ENCODE measurements at regions not wholly inside any gene's neighbourhood (a gene's known extent, or its start where the extent isn't known, plus 50 kb on each side); places are given as distances from the start of the nearest gene placed in this dataset.

DNA sequence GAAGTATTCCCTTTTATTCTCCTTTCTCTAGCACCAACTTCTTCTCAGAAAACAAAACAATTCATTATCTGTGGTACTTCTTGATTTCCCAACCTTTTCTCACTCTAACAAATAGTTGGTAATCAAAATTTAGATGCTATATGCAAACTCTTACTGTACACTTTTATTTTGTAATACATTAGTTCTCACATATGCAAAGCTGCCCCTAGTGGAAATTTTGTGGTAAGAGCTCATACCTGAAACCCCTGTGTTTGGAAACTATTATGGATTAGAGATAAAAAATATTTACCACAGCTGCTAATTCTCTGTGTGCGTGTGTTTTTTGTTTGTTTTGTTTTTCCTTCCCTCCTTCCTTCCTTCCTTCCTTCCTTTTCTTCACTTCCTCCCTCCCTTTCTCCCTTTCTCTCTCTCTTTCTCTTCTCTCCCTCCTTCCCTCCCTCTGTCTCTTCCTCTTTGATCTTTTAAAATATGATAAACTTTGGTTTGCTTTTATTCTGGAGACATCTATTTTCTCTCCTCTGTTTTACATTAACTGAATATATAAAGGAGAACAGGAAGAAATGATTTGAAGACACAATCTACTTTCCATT lies 537.4 kb downstream of the SLITRK6 start:
- no peaks in the 10 kb centered on the region for H3K27me3 Mint-ChIP-seq (ENCODE audit: low read depth)
- no peak overlapping the region for H3K27ac Mint-ChIP-seq
- H3K36me3 Mint-ChIP-seq (ENCODE audit: insufficient read depth in 2 of 2) = no peaks in the 10 kb centered on the region
- ATAC-seq (replicated peaks in 1 of 2) (no peak), DNase-seq (no peak)
- no peak overlapping the region for H3K4me3 Mint-ChIP-seq
- peaks cover 3 to 10% of the 10 kb centered on the region in 2 donors for H3K9me3 Mint-ChIP-seq
- H3K4me1 Mint-ChIP-seq (ENCODE audit: low read depth) = no peaks in the 10 kb centered on the region

DNA sequence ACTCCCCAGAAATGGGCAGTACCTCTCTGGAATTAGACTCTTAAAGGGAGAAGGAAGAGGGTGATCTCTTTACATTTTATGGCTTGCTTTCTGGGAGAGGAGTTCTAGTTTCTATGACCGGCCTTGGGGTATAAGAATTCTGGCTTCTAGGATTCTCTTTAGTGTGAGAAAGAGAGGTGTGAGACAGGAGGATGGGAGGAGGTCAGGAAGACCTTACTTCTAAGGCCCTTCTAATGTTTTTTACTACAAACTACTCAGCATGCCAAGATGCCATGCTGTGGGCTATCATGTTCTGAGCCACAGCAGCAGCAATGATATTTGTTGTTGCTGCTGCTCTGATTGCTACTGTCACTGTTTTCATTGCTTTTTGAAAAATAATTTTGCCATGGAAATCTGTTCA lies 538.3 kb downstream of the SLITRK6 start:
- ATAC-seq (replicated peaks in 1 of 2) (no peak), DNase-seq (no peak)
- peaks cover 3 to 7% of the 10 kb centered on the region in 2 donors for H3K9me3 Mint-ChIP-seq
- no peak overlapping the region for H3K27ac Mint-ChIP-seq
- H3K27me3 Mint-ChIP-seq (ENCODE audit: low read depth) = no peaks in the 10 kb centered on the region
- H3K36me3 Mint-ChIP-seq (ENCODE audit: insufficient read depth in 2 of 2) = no peaks in the 10 kb centered on the region
- H3K4me1 Mint-ChIP-seq (ENCODE audit: low read depth) = no peaks in the 10 kb centered on the region
- no peak overlapping the region for H3K4me3 Mint-ChIP-seq

DNA sequence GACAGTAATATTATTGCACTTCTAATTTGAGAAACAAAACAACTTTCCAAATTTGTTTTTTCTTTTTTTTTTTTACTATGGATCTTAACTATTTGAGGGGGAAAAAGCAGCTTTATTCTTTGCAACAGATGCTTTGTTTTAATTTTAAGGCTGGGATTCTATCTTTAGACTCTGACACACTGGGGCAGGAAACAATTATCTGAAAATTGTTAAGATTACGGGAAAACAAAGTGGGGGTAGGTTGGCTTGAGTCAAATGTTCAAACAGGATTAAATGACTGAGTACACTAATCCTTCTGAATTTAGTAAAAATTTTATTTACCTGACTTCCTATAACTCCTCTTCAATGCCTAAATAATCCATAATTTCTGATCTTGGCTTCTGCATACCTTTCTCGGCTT lies 543.2 kb downstream of the SLITRK6 start:
- Mint-ChIP-seq H3K4me1 (ENCODE audit: low read depth) (no peaks in the 10 kb centered on the region), H3K27me3 (ENCODE audit: low read depth) (no peaks in the 10 kb centered on the region), H3K27ac (no peak overlapping the region), H3K9me3 (peaks cover 3% of the 10 kb centered on the region in 2 donors), H3K4me3 (no peak overlapping the region), H3K36me3 (ENCODE audit: insufficient read depth in 2 of 2) (no peaks in the 10 kb centered on the region)
- ATAC-seq (replicated peaks in 1 of 2) = no peak
- no peak for DNase-seq

DNA sequence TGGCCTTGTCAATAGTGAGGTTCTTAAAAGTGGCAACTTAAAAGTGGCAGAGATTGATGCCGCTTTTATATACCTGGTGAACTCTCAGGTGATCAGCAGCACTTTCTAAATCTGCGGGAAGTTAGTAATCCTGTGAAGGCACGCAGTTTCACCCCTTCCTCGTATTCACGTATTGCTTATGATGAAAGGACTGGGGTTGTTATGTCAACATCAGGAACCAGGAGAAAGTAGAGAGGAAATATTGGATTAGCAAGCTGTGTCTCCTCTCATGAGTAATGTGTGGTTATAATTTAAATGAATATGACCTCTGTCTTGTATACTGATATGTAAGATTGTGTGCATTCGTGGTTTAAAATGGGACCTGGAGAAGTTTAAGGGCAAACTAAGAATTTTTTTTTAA lies 544.6 kb downstream of the SLITRK6 start:
- no peak for ATAC-seq (replicated peaks in 1 of 2)
- no peaks in the 10 kb centered on the region for H3K4me1 Mint-ChIP-seq (ENCODE audit: low read depth)

DNA sequence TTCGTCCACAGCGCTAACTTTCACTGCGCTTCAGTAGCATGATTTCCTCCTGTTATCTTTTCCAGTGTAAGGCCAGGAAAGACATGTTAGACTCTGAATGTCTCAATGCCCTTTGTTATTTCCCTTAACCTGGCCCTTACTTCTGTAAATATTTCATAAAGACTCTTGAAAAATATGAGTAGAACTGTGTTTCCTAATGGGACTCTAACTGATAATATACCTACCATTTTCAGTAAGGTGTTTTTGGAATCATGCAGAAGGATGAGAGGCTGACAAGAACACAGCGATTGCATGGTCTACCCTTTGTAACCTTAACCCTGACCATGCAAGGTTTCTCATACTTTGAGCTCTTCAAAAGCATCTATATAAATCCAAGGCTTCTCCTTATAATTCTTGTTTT lies 550.1 kb downstream of the SLITRK6 start:
- Mint-ChIP-seq H3K4me3 (no peak overlapping the region), H3K36me3 (ENCODE audit: insufficient read depth in 2 of 2) (no peaks in the 10 kb centered on the region), H3K27ac (no peak overlapping the region), H3K27me3 (ENCODE audit: low read depth) (no peaks in the 10 kb centered on the region), H3K9me3 (peaks cover 3 to 4% of the 10 kb centered on the region in 2 donors), H3K4me1 (ENCODE audit: low read depth) (no peaks in the 10 kb centered on the region)
- DNase-seq (no peak), ATAC-seq (replicated peaks in 1 of 2) (no peak)

More for the DNA sequence above, 544.6 kb downstream of the SLITRK6 start:
- Mint-ChIP-seq H3K4me3 (no peak overlapping the region), H3K36me3 (ENCODE audit: insufficient read depth in 2 of 2) (no peaks in the 10 kb centered on the region), H3K27me3 (ENCODE audit: low read depth) (no peaks in the 10 kb centered on the region), H3K9me3 (peaks cover 3% of the 10 kb centered on the region in 2 donors), H3K27ac (no peak overlapping the region)
- DNase-seq = no peak

DNA sequence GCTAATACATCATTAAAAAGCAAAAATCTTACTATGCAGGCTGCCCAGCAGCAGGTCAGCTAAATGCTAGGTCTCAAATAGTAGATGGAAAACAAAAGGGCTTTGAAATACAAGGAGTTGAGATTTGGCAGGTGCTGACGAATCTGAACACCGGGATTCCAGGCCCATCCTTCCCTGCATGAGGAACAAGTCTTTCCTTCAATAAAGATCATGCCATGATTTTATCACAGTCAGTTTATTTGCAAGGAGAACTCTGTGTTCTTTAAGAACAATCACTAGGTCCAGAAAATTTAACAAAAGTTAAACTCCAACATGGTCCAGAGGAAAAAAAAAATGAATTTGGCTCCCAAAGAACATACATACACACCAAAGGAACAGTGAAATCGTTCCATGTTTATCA lies 551.4 kb downstream of the SLITRK6 start:
- no peak for ATAC-seq (replicated peaks in 1 of 2)
- H3K36me3 Mint-ChIP-seq (ENCODE audit: insufficient read depth in 2 of 2) = no peaks in the 10 kb centered on the region
- no peak overlapping the region for H3K4me3 Mint-ChIP-seq
- no peaks in the 10 kb centered on the region for H3K27me3 Mint-ChIP-seq (ENCODE audit: low read depth)
- H3K27ac Mint-ChIP-seq = no peak overlapping the region
- no peak for DNase-seq
- H3K9me3 Mint-ChIP-seq = peaks cover 5% of the 10 kb centered on the region in 2 donors
- no peaks in the 10 kb centered on the region for H3K4me1 Mint-ChIP-seq (ENCODE audit: low read depth)

DNA sequence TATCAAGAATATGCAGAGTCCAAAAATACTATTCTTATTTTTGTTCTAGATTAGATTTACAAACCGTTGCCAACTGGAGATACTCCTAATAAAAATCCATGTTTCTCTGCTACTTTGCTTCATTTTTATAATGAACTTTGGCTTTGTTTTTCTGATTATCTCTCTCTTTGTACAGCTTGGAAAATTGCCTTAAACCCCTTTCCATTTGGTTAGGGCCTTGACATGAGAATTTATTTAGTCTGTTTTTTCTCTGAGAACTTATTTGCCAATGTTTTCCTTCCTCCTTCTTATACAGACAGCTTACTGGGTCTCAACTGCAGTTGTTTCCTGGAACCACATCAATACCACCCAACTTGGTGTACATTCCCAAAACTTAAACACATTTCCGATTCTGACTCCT lies 555.4 kb downstream of the SLITRK6 start:
- Mint-ChIP-seq H3K4me1 (ENCODE audit: low read depth) (no peaks in the 10 kb centered on the region), H3K36me3 (ENCODE audit: insufficient read depth in 2 of 2) (no peaks in the 10 kb centered on the region), H3K9me3 (peaks cover 3% of the 10 kb centered on the region in 2 donors), H3K27ac (no peak overlapping the region), H3K27me3 (ENCODE audit: low read depth) (no peaks in the 10 kb centered on the region), H3K4me3 (no peak overlapping the region)
- DNase-seq (no peak), ATAC-seq (replicated peaks in 1 of 2) (no peak)

DNA sequence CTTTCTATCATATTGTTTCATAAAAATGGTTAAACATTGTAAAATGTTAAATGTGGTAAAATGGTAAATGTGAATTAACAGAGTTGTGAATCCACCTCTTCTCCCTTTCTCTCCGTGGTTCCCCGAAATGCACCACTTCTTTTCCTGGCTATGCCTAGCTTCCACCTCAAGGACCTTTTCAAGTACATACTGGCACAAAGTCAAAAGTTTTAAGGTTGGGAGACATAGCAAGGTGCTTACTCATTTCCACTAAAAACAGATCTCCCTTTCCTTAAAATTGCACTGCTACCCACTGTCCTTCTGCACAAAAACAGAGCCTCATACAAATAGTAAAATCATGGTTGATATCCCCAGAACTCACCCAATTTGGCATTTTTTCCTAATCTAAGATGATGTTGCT lies 558.2 kb downstream of the SLITRK6 start:
- Mint-ChIP-seq H3K4me1 (ENCODE audit: low read depth) (no peaks in the 10 kb centered on the region), H3K9me3 (peaks cover 1 to 2% of the 10 kb centered on the region in 2 donors), H3K27ac (no peak overlapping the region), H3K4me3 (no peak overlapping the region), H3K27me3 (ENCODE audit: low read depth) (no peaks in the 10 kb centered on the region), H3K36me3 (ENCODE audit: insufficient read depth in 2 of 2) (no peaks in the 10 kb centered on the region)
- no peak for DNase-seq
- no peak for ATAC-seq (replicated peaks in 1 of 2)

DNA sequence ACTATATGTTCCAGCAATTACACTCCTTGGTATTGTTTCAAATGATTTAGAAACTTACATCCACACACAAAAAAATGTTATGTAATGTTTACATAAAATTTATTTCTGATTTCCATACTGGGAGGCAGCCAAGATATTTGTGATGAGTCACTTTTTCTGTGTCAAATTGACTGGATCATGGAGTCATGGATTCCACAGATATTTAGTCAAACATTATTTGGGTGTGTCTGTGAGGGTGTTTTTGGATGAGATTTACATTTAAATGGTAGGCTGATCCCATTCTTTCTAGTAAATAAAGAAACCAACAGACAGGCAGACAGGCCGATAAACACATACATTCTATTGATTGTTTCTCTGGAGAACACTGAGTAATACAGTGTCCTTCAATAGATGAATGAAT lies 562.8 kb downstream of the SLITRK6 start:
- Mint-ChIP-seq H3K4me1 (ENCODE audit: low read depth) (no peaks in the 10 kb centered on the region), H3K36me3 (ENCODE audit: insufficient read depth in 2 of 2) (no peaks in the 10 kb centered on the region), H3K27ac (no peak overlapping the region), H3K4me3 (no peak overlapping the region), H3K27me3 (ENCODE audit: low read depth) (no peaks in the 10 kb centered on the region), H3K9me3 (no peaks in the 10 kb centered on the region)
- DNase-seq (no peak), ATAC-seq (replicated peaks in 1 of 2) (no peak)

DNA sequence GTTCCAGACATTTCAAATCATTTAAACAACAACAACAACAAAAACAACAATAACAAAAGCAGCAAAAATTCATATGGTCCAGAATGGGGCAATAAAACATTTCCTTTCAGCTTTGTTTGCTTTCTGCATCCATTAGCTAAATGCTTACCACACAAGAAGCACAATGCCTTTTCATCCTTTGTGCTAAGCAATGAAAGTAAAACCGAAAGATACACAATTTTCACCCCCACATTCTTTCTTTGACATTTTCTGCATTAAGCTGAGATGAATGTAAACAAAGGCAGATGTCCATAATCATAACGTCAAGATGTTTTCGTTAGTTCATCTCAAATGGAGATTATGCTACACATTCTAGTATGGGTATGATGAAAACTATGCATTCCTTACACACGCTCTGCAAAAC lies 568.5 kb downstream of the SLITRK6 start:
- no peaks in the 10 kb centered on the region for H3K27me3 Mint-ChIP-seq (ENCODE audit: low read depth)
- H3K27ac Mint-ChIP-seq = no peak overlapping the region
- H3K36me3 Mint-ChIP-seq (ENCODE audit: insufficient read depth in 2 of 2) = no peaks in the 10 kb centered on the region
- DNase-seq = no peak
- H3K4me1 Mint-ChIP-seq (ENCODE audit: low read depth) = no peaks in the 10 kb centered on the region
- ATAC-seq (replicated peaks in 1 of 2) = no peak
- peaks cover 0 to 1% of the 10 kb centered on the region in 2 donors for H3K9me3 Mint-ChIP-seq
- H3K4me3 Mint-ChIP-seq = no peak overlapping the region

DNA sequence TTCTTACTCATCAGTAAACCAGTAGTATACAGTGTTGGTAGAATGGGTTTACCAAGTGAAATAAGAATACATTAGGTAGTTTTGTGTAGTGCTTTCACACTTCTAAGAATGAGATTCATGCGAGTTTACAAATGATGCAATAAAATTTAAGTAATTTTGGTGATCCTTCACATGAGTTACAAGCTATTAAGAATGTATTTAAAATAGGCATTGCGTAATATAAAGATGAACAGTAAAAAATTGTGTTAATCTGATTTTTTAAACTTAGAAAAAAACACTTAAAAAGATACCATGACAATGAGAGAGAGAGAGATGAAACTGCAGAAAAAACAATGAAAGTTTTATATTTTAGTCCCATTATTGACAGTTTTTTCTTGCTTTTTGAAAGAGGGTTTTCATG lies 570.5 kb downstream of the SLITRK6 start:
- Mint-ChIP-seq H3K9me3 (peaks cover 0 to 1% of the 10 kb centered on the region in 2 donors), H3K36me3 (ENCODE audit: insufficient read depth in 2 of 2) (no peaks in the 10 kb centered on the region), H3K27me3 (ENCODE audit: low read depth) (no peaks in the 10 kb centered on the region), H3K4me3 (no peak overlapping the region), H3K4me1 (ENCODE audit: low read depth) (no peaks in the 10 kb centered on the region), H3K27ac (no peak overlapping the region)
- DNase-seq = no peak
- no peak for ATAC-seq (replicated peaks in 1 of 2)

DNA sequence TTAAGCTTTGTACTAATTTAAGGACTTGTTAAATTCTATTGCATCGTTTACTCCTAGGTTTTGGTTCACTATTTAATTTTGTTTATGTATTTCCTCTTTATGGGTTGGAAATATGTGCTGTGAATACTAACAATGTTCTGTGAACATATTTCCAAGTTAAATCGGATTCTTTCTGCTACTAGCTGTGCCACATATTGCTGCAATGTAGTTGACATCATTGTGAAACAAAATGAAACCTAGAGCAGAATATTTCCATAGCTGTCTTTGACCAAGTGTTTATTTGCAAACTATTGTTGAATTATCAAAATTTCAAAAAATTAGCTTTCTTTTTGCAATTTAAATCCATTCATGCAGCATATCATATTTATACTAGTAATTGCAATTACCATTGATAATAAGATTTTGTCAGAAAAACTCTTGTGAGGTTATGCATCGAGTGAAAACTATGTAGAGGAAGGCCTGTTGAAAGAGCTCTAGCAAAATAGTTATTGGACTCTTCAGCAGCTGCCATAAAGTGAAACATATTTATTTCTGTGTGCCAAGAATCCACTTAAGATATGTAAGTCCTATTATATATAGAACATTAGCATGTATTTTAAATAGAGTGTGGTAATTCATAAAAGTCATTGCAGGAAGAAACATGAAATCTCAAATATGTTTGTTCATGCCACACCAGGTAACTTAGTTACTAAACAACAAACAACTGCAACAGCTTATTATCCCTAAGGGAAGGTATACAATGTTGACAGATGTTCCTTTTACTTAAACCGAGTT lies 575.1 kb downstream of the SLITRK6 start:
- no peak overlapping the region for H3K4me3 Mint-ChIP-seq
- H3K36me3 Mint-ChIP-seq (ENCODE audit: insufficient read depth in 2 of 2) = no peaks in the 10 kb centered on the region
- H3K27me3 Mint-ChIP-seq (ENCODE audit: low read depth) = no peaks in the 10 kb centered on the region
- ATAC-seq (replicated peaks in 1 of 2) = no peak
- H3K9me3 Mint-ChIP-seq = peaks cover 1 to 5% of the 10 kb centered on the region in 2 donors
- DNase-seq = no peak
- H3K27ac Mint-ChIP-seq = no peak overlapping the region
- H3K4me1 Mint-ChIP-seq (ENCODE audit: low read depth) = no peaks in the 10 kb centered on the region

DNA sequence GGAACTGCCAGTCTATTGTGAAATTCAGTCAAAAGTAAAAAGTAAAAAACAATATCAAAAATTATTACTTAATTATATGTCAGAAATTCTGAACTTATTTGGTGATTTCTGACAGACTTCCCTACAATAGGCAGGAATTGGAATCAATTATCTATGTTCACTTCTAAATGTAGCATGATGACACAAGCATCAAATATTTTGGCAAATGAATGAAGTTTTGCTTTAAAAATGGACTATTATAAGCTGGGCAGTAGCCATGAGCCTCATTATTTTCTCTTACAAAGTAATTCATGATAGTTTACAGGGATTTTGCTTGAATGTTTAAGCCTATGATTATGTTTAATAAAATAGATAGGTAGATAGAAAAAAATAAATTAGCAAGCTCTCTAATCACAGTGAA lies 582.6 kb downstream of the SLITRK6 start:
- no peaks in the 10 kb centered on the region for H3K36me3 Mint-ChIP-seq (ENCODE audit: insufficient read depth in 2 of 2)
- no peaks in the 10 kb centered on the region for H3K27me3 Mint-ChIP-seq (ENCODE audit: low read depth)
- DNase-seq = no peak

DNA sequence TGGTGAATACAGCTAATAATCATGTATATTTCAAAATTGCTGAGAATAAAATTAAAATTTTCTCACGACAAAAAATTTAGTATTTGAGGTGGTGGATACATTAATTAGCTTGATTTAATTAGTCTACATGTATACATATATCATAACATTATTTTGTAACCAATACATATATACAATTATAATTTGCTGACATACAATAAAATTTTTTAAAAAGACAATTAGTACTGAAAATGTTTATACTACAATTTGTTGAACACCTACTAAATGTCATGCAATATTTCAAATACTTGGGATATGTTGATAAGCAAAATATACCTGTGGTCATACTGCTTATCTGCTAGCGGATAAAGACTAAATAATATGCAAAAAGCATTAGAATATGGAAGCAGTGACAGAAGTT lies 586.5 kb downstream of the SLITRK6 start:
- no peaks in the 10 kb centered on the region for H3K27me3 Mint-ChIP-seq (ENCODE audit: low read depth)
- peaks cover 3 to 9% of the 10 kb centered on the region in 2 donors for H3K9me3 Mint-ChIP-seq
- H3K27ac Mint-ChIP-seq = no peak overlapping the region
- H3K4me1 Mint-ChIP-seq (ENCODE audit: low read depth) = no peaks in the 10 kb centered on the region
- H3K36me3 Mint-ChIP-seq (ENCODE audit: insufficient read depth in 2 of 2) = no peaks in the 10 kb centered on the region
- ATAC-seq (replicated peaks in 1 of 2) (no peak), DNase-seq (no peak)
- H3K4me3 Mint-ChIP-seq = no peak overlapping the region

More for the DNA sequence above, 582.6 kb downstream of the SLITRK6 start:
- ATAC-seq (replicated peaks in 1 of 2) = no peak
- Mint-ChIP-seq H3K4me3 (no peak overlapping the region), H3K9me3 (peaks cover 4 to 6% of the 10 kb centered on the region in 2 donors), H3K27ac (no peak overlapping the region), H3K4me1 (ENCODE audit: low read depth) (no peaks in the 10 kb centered on the region)
